T-helper 2 cell (primary cell): ENCODE measurements at regions not wholly inside any gene's neighbourhood (a gene's known extent, or its start where the extent isn't known, plus 50 kb on each side); places are given as distances from the start of the nearest gene placed in this dataset.

Experiments used
- DNase-seq, 5 experiments: peaks; one replicate each; pipeline versions ENCODE4 v3.0.0 to v3.0.0-alpha.2; 2012 to 2022

GRCh38 chr15:46265664-46266347 lies 631.0 kb downstream of the SQOR start:
- DNase-seq = no peak

- no peak for DNase-seq
These were observed 631.8 kb downstream of the SQOR start for GRCh38 chr15:46266661-46267060.

- DNase-seq = no peak
These were observed 635.8 kb downstream of the SQOR start for GRCh38 chr15:46270481-46271147.

GRCh38 chr15:46275701-46276100 lies 640.9 kb downstream of the SQOR start:
- DNase-seq = no peak

- no peak for DNase-seq
These were observed 642.6 kb downstream of the SQOR start for GRCh38 chr15:46277451-46277850.

- DNase-seq = no peak
These were observed 643.2 kb downstream of the SQOR start for GRCh38 chr15:46278062-46278461.

- DNase-seq = no peak
These were observed 643.8 kb downstream of the SQOR start for GRCh38 chr15:46278486-46279090.

- no peak for DNase-seq
These were observed 646.1 kb downstream of the SQOR start for GRCh38 chr15:46280762-46281542.

- DNase-seq = no peak
These were observed 658.7 kb downstream of the SQOR start for GRCh38 chr15:46293550-46293949.

- DNase-seq = no peak
These were observed 661.2 kb downstream of the SQOR start for GRCh38 chr15:46296002-46296401.

- DNase-seq = no peak
These were observed 662.0 kb downstream of the SQOR start for GRCh38 chr15:46296797-46297196.

- no peak for DNase-seq
These were observed 662.9 kb downstream of the SQOR start for GRCh38 chr15:46297766-46298165.

GRCh38 chr15:46300716-46301115 lies 665.9 kb downstream of the SQOR start:
- DNase-seq = no peak

GRCh38 chr15:46301291-46301690 lies 666.5 kb downstream of the SQOR start:
- DNase-seq = no peak

- DNase-seq = no peak
These were observed 667.0 kb downstream of the SQOR start for GRCh38 chr15:46301826-46302225.

GRCh38 chr15:46304321-46304720 lies 669.5 kb downstream of the SQOR start:
- DNase-seq = peak in 1 of 5 experiments; percentile 7

- DNase-seq = no peak
These were observed 672.9 kb downstream of the SQOR start for GRCh38 chr15:46307746-46308145.

- no peak for DNase-seq
These were observed 675.1 kb downstream of the SQOR start for GRCh38 chr15:46309914-46310313.

GRCh38 chr15:46312133-46312740 lies 677.4 kb downstream of the SQOR start:
- DNase-seq = peak in 3 of 5 experiments; percentile 7 to 42 (median 33)

- no peak for DNase-seq
These were observed 680.6 kb downstream of the SQOR start for GRCh38 chr15:46315434-46315833.

GRCh38 chr15:46316024-46316423 lies 681.2 kb downstream of the SQOR start:
- no peak for DNase-seq

GRCh38 chr15:46317029-46317428 lies 682.2 kb downstream of the SQOR start:
- DNase-seq = no peak

GRCh38 chr15:46322753-46323152 lies 687.9 kb downstream of the SQOR start:
- DNase-seq = no peak
